Panc1 (cell line): ENCODE measurements at regions not wholly inside any gene's neighbourhood (a gene's known extent, or its start where the extent isn't known, plus 50 kb on each side); places are given as distances from the start of the nearest gene placed in this dataset.

ENCODE experiments used
- ATAC-seq: fragments of 200-7000 bp; cut with Tn5 transposase; 2 replicates; pipeline ENCODE4 v1.9.1; 2020; ENCODE audit warnings: mild to moderate bottlenecking, moderate library complexity
- BruUV-seq: library from RNA; stranded (reverse); fragments of 400-500 nt; replicated peaks from 2 replicates; lab custom pipeline; 2021; lab: Mats Ljungman, UMichigan
- CTCF ChIA-PET: fragments of 300-600 bp; sonication (Branson Sonifier 250); formaldehyde crosslinking; loops from one replicate; lab custom pipeline; 2022; ENCODE audit warnings: antibody characterized with exemption; lab: Charles Lee
- POLR2A ChIA-PET: fragments of 300-600 bp; sonication (Branson Sonifier 250); formaldehyde crosslinking; loops from one replicate; lab custom pipeline; 2022; ENCODE audit warnings: antibody characterized with exemption; lab: Charles Lee
- DNase-seq: peaks from one replicate; pipeline ENCODE4 v3.0.0-alpha.2; 2010; ENCODE audit warnings: low read depth, low spot score
- H3K27ac ChIP-seq: 2 replicates; pipeline ENCODE4 v1.5.1; 2011; ENCODE audit warnings: mild to moderate bottlenecking, low read length, inconsistent platforms
- H3K27me3 ChIP-seq: fragments of 200-500 bp; sonication (Bioruptor generic); 2 replicates; pipeline ENCODE4 v1.6.0; 2014; ENCODE audit warnings: low read length, inconsistent platforms; ENCODE audit not compliant: control insufficient read depth, insufficient read depth
- H3K36me3 ChIP-seq: fragments of 200-500 bp; sonication (Bioruptor generic); 2 replicates; pipeline ENCODE4 v1.5.1; 2014; ENCODE audit warnings: inconsistent platforms, mild to moderate bottlenecking, low read length, moderate library complexity; ENCODE audit not compliant: control insufficient read depth, insufficient read depth
- H3K4me1 ChIP-seq: 2 replicates; pipeline ENCODE4 v1.5.1; 2011; ENCODE audit warnings: inconsistent platforms, mild to moderate bottlenecking, low read length, moderate library complexity; ENCODE audit not compliant: control insufficient read depth, insufficient read depth
- H3K4me3 ChIP-seq, 2 experiments: 2 replicates each; pipeline ENCODE4 v1.5.1; 2011 to 2012; ENCODE audit warnings: low read depth in 2 of 2, low read length in 2 of 2, mild to moderate bottlenecking in 2 of 2, inconsistent platforms in 1 of 2, moderate library complexity in 1 of 2
- H3K9me3 ChIP-seq: fragments of 200-500 bp; sonication (Bioruptor generic); 2 replicates; pipeline ENCODE4 v1.5.1; 2014; ENCODE audit warnings: low read depth, mild to moderate bottlenecking, inconsistent platforms, low read length, moderate library complexity; ENCODE audit not compliant: control insufficient read depth, insufficient read depth
- POLR2AphosphoS5 ChIP-seq: IDR thresholded peaks from 2 replicates; pipeline ENCODE4 v1.6.1; 2012; ENCODE audit warnings: mild to moderate bottlenecking, low read depth, low read length, moderate library complexity
- SIN3A ChIP-seq: IDR thresholded peaks from 2 replicates; pipeline ENCODE4 v1.6.1; 2012; ENCODE audit warnings: low read depth, mild to moderate bottlenecking, low read length, moderate library complexity, borderline replicate concordance; ENCODE audit not compliant: insufficient read depth
- TCF7L2 ChIP-seq: IDR thresholded peaks from 2 replicates; pipeline ENCODE4 v1.6.1; 2011; ENCODE audit warnings: mild to moderate bottlenecking, low read depth, low read length, inconsistent platforms
- in situ Hi-C: cut with HindIII; loops from 2 replicates; pipeline ENCODE4 v1.10.0; 2016; ENCODE audit warnings: low sequenced_read_pairs, low pct_unique_long_range_greater_than_20kb
- intact Hi-C: fragments of 100-400 bp; cut with micrococcal nuclease; formaldehyde crosslinking; loops from one replicate; pipeline ENCODE4 v1.10.0; 2022; ENCODE audit not compliant: unreplicated experiment
- TF ChIP-seq, protein P1 (sequence below): fragments of 450-650 bp; IDR thresholded peaks from 2 replicates; pipeline ENCODE4 v1.5.1; 2017; ENCODE audit warnings: mild to moderate bottlenecking
- TF ChIP-seq, protein P2 (sequence below), 2 experiments: IDR thresholded peaks; 2 replicates each; pipeline ENCODE4 v1.6.1; 2011 to 2012; ENCODE audit warnings: low read depth in 2 of 2, control low read depth in 1 of 2, low read length in 1 of 2, mild to moderate bottlenecking in 1 of 2, moderate library complexity in 1 of 2; ENCODE audit not compliant: insufficient read depth in 1 of 2

GRCh38 chr4:185872747-185873380 lies 60.9 kb upstream of the SORBS2 start:
- in situ Hi-C loops (no loop called here), intact Hi-C loops (no loop called here)
- Histone ChIP-seq H3K27ac (no peak overlapping the region), H3K36me3 (no peaks in the 10 kb centered on the region), H3K9me3 (no peaks in the 10 kb centered on the region), H3K4me3 (no peak overlapping the region), H3K27me3 (no peaks in the 10 kb centered on the region), H3K4me1 (no peaks in the 10 kb centered on the region)
- TF ChIP-seq TCF7L2 (no peak), SIN3A (no peak), POLR2AphosphoS5 (no peak)
- TF ChIP-seq, protein P1, sequence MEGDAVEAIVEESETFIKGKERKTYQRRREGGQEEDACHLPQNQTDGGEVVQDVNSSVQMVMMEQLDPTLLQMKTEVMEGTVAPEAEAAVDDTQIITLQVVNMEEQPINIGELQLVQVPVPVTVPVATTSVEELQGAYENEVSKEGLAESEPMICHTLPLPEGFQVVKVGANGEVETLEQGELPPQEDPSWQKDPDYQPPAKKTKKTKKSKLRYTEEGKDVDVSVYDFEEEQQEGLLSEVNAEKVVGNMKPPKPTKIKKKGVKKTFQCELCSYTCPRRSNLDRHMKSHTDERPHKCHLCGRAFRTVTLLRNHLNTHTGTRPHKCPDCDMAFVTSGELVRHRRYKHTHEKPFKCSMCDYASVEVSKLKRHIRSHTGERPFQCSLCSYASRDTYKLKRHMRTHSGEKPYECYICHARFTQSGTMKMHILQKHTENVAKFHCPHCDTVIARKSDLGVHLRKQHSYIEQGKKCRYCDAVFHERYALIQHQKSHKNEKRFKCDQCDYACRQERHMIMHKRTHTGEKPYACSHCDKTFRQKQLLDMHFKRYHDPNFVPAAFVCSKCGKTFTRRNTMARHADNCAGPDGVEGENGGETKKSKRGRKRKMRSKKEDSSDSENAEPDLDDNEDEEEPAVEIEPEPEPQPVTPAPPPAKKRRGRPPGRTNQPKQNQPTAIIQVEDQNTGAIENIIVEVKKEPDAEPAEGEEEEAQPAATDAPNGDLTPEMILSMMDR, result no peak
- TF ChIP-seq, protein P2, sequence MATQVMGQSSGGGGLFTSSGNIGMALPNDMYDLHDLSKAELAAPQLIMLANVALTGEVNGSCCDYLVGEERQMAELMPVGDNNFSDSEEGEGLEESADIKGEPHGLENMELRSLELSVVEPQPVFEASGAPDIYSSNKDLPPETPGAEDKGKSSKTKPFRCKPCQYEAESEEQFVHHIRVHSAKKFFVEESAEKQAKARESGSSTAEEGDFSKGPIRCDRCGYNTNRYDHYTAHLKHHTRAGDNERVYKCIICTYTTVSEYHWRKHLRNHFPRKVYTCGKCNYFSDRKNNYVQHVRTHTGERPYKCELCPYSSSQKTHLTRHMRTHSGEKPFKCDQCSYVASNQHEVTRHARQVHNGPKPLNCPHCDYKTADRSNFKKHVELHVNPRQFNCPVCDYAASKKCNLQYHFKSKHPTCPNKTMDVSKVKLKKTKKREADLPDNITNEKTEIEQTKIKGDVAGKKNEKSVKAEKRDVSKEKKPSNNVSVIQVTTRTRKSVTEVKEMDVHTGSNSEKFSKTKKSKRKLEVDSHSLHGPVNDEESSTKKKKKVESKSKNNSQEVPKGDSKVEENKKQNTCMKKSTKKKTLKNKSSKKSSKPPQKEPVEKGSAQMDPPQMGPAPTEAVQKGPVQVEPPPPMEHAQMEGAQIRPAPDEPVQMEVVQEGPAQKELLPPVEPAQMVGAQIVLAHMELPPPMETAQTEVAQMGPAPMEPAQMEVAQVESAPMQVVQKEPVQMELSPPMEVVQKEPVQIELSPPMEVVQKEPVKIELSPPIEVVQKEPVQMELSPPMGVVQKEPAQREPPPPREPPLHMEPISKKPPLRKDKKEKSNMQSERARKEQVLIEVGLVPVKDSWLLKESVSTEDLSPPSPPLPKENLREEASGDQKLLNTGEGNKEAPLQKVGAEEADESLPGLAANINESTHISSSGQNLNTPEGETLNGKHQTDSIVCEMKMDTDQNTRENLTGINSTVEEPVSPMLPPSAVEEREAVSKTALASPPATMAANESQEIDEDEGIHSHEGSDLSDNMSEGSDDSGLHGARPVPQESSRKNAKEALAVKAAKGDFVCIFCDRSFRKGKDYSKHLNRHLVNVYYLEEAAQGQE (IDR thresholded peaks at IDR 0.05; ENCODE audit: insufficient read depth in 1 of 2, low read depth in 2 of 2, low read length in 1 of 2), result no peak
- BruUV-seq, result no TSS peak
- CTCF ChIA-PET, result no interaction called here
- POLR2A ChIA-PET, result no interaction called here
- DNase-seq, result no peak
- ATAC-seq, result no peak

DNA sequence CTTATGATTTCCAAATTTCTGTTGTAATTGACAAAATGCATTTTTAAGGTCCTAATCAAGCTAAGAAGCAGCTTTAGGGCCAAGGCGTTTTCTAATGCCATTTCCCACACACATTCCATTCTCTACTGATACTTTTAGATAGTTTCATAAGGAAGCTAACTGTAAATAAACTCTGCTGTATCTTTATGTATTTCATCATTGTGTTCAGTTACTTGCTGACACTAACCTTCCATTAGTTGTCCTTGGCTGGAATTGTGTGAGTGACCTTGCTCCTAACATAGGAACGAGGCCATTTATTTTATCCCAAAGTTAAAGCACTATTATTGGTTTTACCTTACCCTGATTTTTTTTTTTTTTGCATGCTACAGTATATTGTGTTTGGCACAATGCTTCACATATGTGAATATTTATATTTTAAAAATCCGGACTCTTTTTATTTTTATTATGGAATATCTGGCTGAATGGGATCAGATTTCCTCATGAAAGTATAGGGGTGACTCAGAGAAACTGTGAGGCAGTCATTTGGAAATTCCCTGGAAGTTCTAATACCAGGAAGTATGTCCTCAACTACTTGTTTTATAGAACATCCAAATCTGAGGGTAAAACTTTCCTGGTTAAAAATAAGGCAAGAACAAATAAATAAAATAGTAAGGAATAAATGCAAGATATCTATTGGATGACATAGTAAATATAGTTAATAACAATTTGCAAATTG lies 62.7 kb upstream of the SORBS2 start:
- Histone ChIP-seq H3K4me3 (no peak overlapping the region), H3K9me3 (no peaks in the 10 kb centered on the region), H3K4me1 (no peaks in the 10 kb centered on the region), H3K36me3 (no peaks in the 10 kb centered on the region), H3K27me3 (no peaks in the 10 kb centered on the region), H3K27ac (no peak overlapping the region)
- no peak for DNase-seq
- CTCF ChIA-PET, result no interaction called here
- TF ChIP-seq, protein P1, result no peak
- TF ChIP-seq, protein P2 (IDR thresholded peaks at IDR 0.05; ENCODE audit: insufficient read depth in 1 of 2, low read depth in 2 of 2, low read length in 1 of 2), result no peak
- TF ChIP-seq POLR2AphosphoS5 (no peak), SIN3A (no peak), TCF7L2 (no peak)
- POLR2A ChIA-PET, result no interaction called here
- in situ Hi-C loops (no loop called here), intact Hi-C loops (no loop called here)
- BruUV-seq, result no TSS peak
- no peak for ATAC-seq
